GM19455 (cell line): ENCODE measurements at regions not wholly inside any gene's neighbourhood (a gene's known extent, or its start where the extent isn't known, plus 50 kb on each side); places are given as distances from the start of the nearest gene placed in this dataset.
"Not testable (repeated sequence)": the region's sequence is repeated elsewhere in the genome, so short reads cannot be mapped to it uniquely, and the experiment has no call there.

ENCODE experiments used
- ATAC-seq: cut with Tn5 transposase; IDR thresholded peaks from one replicate; pipeline ENCODE4 v1.9.1; 2021; ENCODE audit not compliant: unreplicated experiment

- no peak for ATAC-seq
Observed at GRCh38 chr7:149607683-149608082, 110.1 kb upstream of the ZNF746 start.

DNA sequence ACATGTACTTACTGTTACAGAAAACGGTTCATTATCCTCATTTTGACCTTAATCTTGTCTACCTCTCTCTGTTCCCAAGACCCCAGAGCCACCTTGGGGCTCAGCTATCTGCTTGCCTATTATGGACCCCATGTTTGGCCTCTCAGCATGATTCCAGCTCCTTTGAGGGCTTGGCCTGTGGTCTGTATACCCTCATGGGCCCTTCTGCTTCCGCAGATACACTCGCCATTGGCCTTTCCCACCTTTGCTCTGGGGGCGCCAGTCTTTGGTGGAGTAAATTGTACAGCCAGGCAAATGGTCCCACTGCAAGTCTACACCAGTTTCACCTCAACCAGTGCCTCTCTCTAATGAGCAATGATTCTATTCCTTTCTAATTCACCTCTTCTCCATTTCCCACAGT is 109.2 kb upstream of the ZNF746 start:
- ATAC-seq, result no peak

DNA sequence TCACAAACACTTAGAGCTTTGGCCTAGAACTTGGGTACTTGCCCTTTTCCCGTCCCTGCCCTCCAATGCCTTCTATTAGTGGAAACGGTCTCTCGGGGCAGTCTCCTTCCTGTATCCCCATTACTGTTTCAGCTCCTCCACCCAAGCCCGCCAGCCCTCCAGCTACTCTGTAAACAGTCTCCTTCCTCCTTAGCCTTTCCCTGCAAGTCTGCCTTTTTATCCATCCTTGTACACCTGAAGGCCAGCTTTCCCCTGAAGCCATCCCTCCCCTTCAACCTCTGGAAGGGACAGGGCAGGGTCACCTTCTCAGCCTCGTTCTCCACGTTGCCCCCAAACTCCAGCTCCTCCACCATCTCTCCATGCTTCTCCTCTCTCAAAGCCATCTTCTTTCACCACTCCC is 108.1 kb upstream of the ZNF746 start:
- ATAC-seq, result no peak

DNA sequence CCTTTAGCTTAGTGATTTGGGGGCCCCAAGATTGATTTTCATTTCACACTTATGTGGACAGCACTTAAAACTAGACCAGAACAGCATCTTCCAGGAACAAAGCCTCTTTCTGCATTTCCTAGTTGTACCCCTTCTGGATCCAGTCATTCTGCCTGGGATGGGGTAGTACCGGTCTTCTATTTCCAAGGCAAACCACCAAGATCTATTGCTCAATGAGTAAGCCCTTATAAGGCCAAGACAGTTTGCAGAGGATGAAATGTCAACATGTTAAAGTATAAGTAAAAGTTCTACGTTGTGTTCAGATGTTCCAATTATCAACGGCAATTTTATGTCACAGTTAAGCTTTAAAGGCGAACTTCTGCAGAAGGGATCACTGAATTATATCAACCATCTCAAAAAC is 106.9 kb upstream of the ZNF746 start:
- no peak for ATAC-seq

DNA sequence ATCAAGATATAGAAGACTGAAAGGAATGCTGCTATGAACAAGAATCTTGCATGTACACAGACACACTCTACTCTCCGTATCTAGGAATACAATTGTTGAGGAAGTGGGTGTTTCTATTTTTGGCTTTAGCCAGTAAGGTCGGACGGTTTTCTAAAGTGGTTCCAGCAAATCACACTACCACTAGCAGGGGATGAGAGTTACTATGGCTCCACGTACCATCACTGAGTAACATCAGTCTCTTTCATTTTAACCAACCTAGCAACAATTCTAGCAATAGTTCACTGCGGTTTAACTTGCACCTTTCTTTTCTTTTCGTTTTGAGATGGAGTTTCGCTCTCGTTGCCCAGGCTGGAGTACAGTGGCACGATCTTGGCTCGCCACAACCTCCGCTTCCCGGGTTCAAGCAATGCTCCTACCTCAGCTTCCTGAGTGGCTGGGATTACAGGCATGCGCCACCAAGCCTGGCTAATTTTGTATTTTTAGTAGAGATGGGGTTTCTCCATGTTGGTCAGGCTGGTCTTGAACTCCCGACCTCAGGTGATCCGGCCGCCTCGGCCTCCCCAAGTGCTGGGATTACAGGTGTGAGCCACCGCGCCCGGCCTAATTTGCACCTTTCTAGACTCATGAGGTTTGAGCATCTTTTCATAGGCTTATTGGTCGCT is 103.2 kb upstream of the ZNF746 start:
- peak; percentile 94 for ATAC-seq

DNA sequence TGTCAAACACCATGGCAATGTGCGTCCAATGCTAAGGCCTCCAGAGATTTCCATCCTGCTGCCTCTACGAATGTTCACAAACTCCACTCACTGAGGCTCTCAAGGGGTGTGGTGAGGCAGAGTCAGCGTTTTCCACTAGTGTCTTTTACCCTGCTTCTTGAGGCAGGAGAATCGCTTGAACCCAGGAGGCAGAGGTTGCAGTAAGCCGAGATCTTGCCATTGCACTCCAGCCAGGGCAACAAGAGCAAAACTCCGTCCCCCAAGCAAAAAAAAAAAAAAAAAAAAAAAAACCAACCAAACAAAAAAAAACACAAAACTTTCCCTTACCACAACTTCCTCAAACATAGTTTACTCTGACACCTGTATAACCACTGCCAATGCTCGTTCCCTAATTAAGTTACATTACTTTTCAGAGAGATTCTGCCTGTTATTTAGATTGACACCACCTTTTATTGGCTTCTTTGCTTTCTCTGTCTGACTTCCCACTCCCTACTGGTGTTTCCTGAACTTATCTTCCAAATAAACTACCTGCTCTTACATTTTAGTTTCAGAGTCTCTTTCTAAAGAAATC is 102.1 kb upstream of the ZNF746 start:
- ATAC-seq, result peak; percentile 35

DNA sequence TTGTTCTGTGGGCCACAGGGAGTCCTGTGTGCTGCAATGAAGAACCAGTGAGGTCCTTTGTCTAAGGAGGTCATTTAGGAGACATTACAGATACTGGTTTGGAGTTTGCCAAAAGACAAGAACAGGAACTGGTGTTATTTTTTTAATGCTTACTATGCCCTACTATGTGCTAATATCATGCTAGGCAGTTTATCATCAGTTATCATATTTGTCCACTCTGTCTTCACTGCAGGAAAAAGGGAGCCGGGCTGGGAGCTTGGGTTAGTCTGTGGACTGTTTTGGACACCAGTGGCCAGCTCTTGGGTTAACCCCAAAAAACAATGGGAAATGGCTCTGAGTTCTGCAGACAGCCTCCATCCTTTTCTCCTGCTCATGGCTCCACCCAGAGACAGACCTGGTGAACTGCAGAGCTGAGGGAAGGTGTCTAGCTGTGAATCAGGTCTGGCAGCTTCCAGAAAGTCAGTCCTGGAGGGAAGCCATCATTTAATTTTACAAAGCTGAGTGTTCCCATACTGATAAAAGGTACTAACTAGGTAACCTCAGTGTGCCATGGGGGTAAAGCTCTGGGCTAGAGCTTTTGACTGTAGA is 101.2 kb upstream of the ZNF746 start:
- no peak for ATAC-seq

DNA sequence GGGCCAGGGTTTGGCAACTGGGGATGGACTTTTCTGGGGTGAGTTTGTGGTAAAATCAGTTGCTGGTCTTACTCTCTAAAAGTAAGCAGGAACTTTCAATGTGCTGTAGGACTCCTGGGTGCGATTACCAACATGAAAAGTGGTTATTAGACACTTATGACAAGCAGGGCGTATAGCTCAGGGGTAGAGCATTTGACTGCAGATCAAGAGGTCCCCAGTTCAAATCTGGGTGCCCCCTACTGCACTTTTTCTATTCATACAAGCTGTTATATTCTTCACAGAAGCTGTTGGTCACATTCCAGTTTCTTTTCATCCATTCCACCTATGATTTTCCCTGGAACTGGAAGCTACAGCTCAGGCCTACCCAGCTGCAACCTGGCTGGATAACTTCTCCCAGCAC is 100.2 kb upstream of the ZNF746 start:
- ATAC-seq, result not testable (repeated sequence)

- ATAC-seq, result no peak
Observed at GRCh38 chr7:149595541-149595940, 97.9 kb upstream of the ZNF746 start.

GRCh38 chr7:149595078-149595477 is 97.5 kb upstream of the ZNF746 start:
- ATAC-seq, result no peak

DNA sequence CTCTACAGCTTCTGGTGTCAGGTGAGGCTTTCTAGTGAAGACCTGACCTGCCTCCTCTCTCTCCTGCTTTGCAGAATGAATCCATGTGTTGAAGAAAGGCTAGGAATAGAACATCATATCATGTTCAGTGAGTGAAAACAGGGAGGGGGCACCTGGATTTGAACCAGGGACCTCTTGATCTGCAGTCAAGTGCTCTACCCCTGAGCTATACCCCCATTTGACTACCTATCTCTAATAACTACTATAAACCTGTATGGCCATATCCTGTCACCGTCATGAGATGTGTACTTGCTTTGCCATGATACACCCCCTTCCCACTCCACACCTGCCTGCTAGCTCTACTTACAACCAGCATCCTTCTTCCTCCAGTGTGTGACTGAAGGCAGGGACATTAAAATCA is 91.3 kb upstream of the ZNF746 start:
- no peak for ATAC-seq

DNA sequence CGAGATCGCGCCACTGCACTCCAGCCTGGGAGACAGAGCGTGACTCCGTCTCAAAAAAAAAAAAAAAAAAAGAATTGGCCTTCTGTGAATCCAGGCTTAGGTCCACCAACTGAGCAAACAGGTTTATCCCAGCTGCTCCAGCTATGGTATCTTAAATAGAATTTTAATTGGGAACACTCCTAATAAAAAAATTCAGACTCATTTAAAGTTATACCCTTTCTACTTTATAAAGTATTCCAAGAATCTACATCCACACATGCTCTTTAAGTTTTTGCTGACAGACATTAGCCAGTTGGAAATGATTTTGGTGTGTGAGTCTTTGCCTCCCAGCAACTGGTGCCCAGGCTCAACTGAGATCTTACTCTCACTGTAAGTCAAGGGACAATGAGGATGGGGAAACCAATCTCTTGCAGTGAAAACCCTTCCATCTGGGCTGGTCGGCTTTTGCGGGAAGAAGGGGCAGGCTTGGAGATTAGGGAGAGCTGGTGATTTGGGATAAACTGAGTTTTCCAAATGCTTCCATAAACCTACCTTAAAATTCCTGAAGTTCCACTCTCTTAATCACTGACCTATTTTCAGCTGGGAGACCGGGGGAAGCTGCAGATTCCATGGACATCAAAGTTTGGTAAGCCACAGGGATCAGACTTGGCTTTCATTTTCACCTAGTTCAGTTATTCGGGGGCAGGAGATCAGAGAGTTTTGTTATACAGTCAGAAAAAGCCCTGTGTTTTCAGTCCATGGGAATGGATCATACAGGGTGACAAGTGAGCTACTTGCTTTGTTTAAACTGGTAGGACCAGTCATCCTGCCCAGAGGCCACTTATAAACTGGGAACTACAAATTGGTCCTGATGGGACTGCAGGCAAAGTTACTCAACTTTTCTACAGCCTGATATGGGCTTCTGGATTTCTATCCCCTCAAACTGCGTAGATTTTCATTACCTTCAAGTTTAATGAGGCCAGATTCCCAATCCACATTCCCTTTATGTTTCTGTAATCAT is 89.3 kb upstream of the ZNF746 start:
- ATAC-seq, result no peak

GRCh38 chr7:149584530-149584929 is 86.9 kb upstream of the ZNF746 start:
- ATAC-seq, result no peak

DNA sequence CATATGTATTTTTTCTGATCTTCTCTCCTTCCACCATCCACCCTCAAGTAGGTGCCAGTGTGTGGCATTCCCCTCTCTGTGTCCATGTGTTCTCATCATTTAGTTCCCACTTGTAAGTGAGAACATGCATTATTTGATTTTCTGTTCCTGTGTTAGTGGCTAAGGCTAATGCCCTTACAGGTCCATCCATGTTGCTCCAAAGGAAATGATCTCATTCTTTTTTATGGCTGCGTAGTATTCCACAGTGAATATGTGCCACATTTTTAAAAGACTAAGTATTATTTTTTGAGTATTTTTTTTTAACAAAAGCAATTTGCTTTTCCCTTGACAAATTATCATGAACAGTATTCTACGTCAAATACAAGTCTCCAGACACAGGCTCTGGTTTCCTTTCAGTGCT is 86.4 kb upstream of the ZNF746 start:
- no peak for ATAC-seq

- ATAC-seq, result no peak
Observed at GRCh38 chr7:149580328-149580727, 82.7 kb upstream of the ZNF746 start.

- not testable (repeated sequence) for ATAC-seq
Observed at GRCh38 chr7:149579365-149579764, 81.8 kb upstream of the ZNF746 start.

- not testable (repeated sequence) for ATAC-seq
Observed at GRCh38 chr7:149574428-149574827, 76.8 kb upstream of the ZNF746 start.

DNA sequence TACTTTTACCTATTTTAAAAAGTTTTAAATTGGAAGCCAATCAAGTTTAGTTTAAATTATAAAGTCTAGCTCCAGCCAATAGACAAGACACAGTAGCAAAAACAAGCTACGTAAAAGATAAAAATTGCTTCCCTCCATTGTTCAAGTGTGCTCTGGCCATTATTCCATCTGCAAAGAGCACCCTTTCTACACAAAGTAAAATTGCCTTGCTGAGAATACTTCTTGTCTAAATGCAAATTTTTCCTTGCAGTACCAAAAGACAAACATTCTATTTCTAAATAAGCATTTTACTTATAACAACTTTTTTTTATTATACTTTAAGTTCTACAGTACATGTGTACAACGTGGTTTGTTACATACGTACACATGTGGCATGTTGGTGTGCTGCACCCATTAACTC is 75.9 kb upstream of the ZNF746 start:
- no peak for ATAC-seq

DNA sequence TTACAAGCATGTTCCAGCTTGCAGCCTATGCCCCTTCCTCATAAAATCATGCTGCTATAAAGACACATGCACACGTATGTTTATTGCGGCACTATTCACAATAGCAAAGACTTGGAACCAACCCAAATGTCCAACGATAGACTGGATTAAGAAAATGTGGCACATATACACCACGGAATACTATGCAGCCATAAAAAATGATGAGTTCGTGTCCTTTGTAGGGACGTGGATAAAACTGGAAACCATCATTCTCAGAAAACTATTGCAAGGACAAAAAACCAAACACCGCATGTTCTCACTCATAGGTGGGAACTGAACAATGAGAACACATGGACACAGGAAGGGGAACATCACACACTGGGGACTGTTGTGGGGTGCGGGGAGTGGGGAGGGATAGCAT is 75.3 kb upstream of the ZNF746 start:
- not testable (repeated sequence) for ATAC-seq

- ATAC-seq, result no peak
Observed at GRCh38 chr7:149570784-149571183, 73.2 kb upstream of the ZNF746 start.

- ATAC-seq, result no peak
Observed at GRCh38 chr7:149569726-149570422, 72.3 kb upstream of the ZNF746 start.
